CD4-positive, alpha-beta T cell treated with Interleukin-15 for 1 hour (primary cell): ENCODE measurements at regions not wholly inside any gene's neighbourhood (a gene's known extent, or its start where the extent isn't known, plus 50 kb on each side); places are given as distances from the start of the nearest gene placed in this dataset.

ENCODE experiments used
- DNase-seq: peaks from one replicate; pipeline ENCODE4 v3.0.0-alpha.2; 2020

DNA sequence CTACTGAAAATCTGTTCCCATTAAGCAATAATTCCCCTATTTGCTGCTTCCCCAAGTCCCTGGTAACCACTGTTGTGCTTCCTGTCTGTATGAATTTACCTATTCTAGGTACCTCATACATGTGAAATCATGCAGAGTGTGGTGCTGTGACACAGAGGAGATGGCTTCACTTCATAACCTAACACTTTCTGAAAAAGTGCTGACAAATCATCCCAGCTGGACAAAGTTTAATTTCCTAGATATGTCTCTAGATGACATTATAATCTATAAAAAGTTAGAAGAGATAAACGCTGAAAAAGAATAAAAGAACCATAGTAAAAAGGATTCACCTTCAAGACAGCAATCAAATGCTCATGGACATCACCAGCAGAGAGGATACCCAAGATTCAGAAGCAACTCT lies 277.9 kb downstream of the SKIDA1 start:
- DNase-seq: no peak

DNA sequence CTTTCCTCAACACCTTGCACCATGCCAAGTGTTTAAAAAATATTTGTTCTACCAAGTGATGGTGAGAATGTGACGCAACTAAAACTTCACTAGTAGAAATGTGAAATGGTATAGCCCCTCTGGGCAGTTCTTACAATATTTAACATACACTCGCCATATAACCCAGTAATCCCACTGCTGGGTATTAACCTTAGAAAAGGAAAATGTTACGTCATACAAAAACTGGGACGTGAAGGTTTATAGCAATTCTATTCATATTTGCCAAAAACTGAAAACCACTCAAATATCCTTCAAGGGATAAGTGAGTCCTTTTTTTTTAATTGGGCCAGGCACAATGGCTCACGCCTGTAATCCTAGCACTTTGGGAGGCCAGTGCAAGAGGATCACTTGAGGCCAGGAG lies 279.3 kb downstream of the SKIDA1 start:
- DNase-seq: no peak

DNA sequence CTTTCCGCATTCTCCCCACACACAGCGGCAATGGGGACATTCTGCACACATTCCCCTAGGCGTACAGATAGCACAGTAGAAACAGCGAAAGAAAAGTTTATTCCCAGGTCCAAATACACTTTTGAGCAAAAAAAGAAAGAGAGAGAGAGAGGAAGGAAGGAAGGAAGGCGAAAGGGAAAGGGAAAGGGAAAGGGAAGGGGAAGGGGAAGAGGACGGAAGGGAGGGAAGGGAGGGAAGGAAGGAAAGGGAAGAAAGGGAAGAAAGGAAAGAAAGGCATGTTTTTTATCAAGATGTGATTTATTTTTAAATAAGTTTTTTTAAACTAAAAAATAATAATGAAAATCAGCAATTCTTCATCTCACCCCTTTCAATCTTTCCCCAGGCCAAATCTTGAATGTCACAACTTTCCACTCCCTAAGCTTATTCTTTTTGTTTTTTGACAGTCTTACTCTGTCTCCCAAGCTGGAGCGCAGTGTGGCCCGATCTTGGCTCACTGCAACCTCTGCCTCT lies 281.7 kb downstream of the SKIDA1 start:
- DNase-seq: no peak

DNA sequence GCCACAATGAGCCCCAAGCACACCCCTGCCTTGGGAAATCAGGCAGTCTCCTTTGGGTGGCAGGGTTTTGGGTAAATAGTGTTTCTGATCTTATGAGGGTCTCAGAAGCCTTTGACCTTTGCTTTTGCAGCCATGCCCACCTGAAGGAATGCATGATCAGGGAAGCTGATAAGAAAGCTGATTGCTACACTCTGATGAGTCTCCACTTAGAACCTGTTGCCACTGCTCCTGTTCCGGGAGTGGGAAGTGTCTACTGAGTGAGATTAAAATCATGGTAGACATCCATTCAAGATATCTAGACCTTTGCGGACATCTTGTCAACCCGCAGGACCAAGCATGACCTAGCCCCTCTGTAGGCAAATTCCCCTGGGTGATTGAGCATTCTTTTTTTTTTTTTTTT lies 282.6 kb downstream of the SKIDA1 start:
- DNase-seq: no peak

DNA sequence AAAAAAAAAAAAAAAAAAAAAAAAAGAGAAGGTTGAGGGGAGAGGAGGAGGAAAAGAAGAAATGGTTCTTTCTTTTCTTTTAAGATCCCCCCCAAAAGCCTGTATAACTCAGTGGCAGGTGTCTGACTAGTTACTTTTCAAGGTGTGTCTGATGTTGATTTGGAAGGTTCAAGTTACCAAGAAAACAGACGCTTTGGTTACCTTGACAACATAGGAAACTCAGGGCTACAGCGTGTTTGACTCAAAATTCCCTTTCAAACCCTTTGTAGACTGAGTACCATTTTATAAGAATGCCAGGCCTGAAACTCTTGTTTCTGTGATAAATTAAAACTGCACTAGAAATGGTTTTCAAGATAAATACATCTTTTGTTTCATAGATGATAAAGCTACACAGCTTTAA lies 286.8 kb downstream of the SKIDA1 start:
- no peak for DNase-seq

DNA sequence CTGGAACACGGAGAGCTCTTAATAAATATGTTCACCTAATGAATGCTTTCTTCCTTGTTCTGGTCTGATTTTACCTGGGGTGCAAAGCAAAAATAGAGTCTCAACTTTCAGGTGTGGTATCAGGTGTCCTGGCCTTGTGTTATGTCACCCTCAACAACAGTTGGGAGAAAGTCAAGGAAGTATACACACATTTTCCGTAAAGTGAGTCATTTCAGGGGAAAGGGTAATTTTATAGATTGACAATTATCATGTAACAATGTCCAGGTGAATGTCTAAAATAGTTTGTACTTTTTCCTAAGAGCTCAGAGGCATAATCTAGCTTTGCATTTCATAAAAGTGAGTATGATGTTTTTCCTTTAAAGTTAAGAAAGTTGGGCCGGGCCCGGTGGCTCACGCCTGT lies 287.4 kb downstream of the SKIDA1 start:
- DNase-seq: no peak

DNA sequence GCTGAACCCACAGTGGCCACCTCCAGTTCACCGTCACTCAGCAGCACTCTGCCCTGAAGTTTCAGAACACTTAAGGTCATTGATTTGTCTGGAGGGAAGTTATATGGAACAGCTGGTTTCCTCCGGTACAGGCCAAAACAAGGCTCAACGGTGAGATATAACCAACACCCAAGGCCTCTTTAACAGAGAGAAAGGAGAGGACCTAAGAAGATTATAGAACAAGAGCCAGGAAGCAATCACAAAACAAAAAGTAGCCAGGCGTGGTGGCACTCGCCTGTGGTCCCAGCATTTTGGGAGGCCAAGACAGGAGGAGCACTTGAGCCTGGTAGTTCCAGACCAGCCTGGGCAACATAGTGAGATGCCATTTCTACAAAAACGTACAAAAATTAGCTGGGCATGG lies 290.7 kb downstream of the SKIDA1 start:
- DNase-seq: no peak

DNA sequence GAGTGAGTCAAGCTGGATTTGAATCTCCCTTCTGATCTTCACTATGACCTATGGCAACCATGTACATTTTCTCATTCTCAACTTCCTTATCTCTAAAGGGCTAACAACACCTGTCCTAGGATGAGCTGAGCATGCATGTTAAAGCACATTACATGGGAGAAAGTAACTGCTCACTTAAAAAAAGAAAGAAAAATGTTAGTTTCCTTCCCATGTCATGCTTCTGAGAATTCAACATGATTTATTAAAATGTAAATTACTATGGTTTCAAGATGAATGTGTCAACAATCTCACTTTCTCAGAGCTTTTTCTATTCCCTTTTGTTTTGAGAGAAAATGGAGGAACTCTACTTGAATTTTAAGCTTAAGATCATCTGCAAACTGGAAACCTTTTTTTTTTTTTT lies 295.3 kb downstream of the SKIDA1 start:
- DNase-seq: no peak

DNA sequence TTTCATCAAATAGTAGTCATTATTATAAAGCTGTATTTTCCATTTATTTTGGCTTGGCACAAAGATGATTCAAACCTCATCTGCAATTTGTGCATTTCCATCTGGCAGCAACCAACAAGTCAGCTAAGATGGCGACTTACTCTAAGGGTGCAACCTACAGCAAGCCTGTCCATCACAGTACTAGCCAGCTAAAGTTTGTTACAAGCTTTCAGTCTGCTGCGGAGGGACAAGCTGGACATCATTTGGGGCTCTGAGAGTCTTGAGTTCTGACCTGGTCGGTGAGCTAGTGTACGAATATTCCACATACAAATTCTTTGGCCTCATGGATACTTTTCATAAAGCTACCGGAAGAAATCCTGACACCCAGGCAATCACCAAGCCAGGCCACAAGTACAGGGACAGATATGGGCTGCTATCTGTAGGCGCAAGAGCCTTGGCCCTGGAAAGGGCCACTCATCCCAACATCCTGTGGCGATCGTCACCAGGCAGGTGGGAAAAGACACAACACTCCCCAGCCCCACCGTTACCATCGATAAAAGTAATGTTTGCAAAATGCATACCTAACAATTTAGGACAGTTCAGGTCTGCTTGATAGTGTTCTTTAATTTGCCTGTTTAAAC lies 307.6 kb downstream of the SKIDA1 start:
- no peak for DNase-seq

DNA sequence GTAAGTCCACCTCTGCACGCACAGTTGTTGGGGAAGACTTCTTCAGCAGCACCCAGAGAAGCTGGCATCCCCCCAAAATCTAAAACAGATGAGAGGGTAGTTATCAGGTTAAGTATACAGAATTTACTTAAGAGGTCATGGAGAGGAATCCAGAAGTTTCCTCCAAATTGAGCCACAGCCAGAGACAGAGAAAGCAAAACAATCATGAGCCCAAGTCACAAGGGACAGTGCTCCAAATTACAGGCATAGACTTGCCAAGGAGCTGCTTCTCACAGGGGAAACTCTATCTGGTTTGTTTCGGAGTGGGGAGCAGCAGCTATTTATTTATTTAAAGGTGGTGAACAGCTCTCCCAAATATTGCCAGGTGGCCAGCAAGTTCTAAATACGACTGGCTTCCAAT lies 308.4 kb downstream of the SKIDA1 start:
- no peak for DNase-seq

DNA sequence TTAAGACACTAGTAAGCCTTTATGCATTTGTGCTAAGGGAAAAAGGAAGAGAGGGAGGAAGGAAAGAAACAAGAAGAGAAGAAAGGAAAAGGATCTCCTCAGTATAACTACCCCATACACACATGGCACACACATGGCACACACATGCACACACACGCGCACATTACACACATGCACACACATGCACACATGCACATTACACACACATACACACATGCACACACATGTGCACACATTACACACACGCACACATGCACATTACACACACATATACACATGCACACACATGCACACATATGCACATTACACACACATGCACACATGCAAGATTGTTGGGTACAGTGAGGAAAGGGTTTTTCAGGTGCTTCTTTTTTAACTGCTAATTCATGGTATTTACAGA lies 311.2 kb downstream of the SKIDA1 start:
- no peak for DNase-seq

DNA sequence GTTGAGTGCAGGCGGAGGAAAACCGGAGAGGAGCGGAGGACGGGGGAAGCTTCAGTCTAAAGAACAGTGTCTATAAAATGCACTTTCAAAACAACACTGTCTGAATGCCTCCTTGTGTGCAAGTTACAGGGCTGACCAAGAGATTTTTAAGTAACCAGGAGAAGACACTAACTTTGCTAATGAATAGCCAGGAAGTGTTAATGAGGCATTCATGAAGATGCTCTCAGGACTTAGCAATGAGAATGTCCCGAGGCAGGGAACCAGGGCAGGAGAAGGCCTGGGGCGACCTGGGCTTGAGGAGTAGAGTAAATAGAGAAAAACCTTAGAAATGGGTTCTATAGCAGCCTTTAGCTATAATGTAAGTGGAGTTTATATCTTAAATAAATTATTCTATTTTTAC lies 312.1 kb downstream of the SKIDA1 start:
- no peak for DNase-seq

DNA sequence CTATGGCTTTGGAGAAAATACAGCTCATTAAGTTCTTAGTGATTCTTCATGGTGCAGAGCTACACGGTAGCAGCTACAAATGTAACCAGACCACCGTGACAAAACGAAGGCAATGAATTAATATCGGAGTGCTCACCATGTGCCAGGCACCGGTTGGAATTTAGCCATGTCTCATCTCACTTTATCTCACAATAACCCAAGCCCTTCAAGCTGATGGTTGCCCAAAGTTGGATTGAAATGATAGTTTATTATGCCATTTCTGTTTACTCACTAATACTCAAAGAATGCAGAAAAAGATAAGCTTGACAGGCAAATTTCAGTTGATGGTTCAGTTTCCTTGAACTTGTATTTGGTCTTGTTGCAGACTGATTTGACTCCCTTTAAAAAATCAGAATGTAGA lies 312.6 kb downstream of the SKIDA1 start:
- no peak for DNase-seq

DNA sequence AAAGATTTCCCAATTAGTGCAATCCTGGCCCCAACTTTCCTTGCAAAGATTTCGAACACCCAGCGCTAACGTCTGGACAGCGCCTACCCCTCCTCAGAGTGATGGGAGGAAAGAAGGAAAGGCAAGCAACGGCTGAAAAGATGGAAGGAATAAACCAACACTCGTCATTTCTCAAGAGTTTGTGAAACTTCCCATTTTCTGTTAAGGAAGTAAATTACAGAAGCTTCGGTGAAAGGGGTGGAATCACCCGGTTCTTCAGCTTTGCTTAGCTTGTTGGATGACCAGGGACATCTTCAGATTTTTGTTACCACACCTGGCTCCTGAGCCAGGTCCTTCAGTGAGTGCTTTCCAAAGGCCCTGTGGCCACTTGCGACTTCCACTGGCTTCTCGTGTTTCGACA lies 313.1 kb downstream of the SKIDA1 start:
- DNase-seq: no peak

DNA sequence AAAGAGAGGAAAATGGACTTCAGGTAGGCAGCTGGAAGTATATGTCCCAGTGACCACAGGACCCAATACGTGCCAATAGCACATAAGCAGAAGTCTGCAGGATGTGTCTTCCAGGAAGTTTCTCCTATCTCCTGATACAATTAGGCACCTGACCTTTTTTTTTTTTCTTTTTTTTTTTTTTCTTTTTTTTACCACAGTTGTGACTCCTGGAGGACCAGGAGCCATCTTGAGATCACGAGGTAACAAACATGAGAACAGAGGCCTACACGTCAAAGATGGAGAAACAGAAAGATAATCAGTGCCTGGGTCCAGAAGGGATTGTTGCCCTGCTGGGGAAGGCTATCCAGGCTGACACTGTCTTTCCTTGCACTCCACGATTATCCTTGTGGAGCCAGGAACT lies 312.4 kb upstream of the NEBL start:
- no peak for DNase-seq

DNA sequence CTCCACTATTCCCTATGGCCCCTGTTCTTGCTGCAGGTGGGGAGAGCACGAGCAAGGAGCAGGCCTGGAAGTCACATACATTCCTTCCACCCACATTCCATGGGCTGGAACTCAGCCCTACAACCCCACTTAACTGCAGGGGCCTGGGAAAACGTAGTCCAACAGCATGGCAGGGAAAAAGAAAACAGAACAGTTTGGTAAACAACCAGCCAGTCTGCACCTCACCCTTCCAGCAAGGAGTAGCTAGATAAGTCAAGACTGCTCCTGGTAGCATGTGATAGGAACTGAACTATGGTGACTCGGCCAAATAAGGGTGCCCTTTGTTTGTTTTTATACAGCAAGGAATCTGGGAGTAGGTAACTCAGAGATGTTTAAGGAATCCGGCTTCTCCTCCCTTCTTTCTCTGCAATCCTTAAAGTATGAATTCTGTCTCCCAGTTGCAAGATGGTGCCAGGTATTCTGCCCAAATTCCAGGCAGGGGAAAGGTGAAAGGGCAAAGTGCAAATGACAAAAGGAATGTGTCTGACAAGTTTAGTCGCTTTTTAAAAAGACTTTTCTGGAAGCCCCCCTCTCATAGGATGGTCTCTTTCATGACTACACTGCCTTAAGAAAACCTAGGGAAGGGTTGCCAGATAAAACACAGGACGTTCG lies 311.7 kb upstream of the NEBL start:
- no peak for DNase-seq

DNA sequence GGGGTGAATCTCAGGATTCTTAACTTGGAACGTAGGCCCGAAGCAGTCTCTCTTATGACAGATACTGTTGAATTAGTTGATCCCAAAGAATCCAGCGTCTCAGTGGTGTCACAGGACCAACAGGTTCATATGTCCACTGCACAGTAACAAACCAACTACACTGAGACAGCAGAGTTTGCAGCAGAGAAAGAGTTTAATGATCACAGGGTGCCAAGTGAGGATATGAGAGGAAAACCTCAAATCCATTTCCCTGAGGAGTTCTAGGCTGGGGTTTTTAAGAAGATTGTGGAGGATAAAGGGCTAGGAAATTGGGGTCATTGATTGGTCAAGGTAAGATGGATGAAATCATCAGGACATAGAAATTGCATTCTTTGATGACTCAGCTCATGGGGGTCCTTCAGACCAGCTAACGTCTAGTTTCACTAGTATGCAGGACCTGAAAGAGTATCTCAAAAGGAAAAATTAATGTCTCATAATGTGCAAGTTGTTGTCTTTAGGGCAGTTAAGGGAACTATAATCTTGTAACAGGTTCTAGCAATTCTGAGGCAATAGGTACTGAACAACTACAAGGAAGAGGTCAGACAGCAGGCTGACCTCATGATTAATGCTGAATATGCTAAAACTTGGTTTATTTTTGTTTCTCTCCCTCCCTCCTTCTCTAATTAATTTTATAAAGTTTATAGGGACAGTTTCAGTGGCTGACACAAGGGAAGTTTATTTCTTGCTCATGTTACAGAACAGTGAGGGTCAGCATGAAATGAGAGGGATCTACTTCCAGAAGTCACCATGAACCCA lies 310.9 kb upstream of the NEBL start:
- DNase-seq: no peak

DNA sequence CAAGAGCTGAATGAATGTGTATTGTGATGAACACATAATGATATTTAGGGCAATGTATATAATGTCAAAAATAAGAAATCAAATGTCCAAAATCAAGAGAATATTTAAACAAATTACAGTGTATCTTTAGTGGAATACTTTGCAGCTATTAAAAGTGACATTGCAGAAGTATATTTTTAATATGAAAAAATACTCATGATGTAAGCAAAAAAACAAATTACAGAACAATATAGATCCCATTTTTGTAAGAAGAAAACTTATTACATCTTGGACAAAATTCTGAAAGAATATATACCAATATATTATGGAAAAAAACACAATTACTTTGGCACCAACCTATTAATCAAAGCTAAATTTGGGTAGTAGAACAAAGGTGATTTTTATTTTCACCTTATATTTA lies 308.2 kb upstream of the NEBL start:
- no peak for DNase-seq

DNA sequence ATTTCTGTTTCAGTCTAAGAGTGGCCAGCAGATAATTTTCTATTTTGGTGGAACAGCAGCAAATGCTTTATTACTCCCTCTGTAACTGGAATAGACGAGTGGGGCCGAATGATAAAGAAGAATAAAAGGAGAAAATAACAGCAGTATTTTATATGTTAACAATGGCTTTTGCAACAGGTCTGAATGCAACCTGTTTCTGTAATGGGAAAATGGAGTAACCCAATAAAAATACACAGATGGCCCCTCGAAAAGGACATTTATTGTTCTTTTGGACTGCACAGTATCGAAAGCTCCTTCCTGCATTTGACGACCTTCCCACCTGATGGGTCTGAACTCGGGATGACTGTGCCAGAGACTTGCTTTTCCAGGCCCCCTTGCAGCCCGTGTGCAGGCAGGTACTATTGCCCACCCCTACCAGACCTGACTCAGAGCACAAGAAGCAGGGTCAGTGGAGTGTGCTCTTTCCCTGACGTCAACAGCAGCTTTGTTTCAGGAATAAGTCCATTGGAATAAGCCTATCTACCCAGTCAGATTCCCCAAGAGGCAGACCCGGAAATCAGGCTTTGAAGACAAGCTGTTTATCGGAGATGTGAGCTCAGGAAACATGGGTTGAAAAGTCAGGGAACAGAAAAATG lies 306.5 kb upstream of the NEBL start:
- no peak for DNase-seq

DNA sequence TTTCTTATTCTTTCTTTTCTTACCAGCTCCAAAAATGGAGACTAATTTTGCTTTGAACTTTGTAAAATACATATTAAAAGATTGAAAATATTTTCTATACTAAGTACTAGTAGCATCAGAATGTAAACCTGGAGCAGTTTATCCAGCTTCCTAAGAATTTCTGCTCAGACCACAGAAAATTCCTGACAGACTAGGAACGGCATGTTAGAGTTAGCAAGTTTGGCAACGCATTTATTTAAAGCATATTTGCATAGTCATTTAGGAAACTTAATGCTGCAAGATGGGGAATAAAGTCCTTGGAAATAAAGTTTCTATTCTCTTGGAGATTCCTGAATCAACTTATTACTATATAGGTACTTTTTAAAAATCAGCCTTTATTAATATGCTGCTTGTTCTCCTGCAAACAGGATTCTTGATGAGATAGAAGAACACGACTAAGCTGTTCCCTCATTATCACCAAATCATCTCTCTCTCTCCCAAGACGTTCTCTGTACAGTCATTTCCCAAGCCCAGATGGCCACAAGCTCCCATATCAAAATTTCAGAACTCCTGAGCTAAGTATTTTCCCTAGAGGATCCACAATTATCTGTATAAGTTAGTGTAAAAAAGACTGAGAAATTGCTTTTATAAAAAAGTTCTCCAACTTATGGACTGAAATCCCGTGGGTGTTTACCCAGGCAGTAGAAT lies 305.8 kb upstream of the NEBL start:
- DNase-seq: no peak

DNA sequence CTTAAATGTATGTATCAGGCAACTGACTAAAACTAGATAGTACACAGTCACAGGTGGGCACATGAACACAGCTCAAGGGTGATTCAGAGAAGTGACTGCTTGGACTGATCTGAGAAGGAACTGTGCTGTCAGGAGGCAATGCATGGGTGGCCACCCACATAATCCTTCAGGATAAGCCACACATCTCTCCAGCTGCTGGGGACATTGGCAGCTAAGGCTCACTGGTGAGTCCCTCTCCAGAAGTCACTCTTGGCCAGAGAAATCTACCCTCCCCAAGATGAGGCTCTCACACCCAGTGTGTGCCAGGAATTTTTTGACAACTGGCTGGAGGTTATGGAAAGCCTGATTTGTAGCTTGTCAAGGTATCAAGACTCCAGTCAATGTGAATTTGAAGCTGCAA lies 302.4 kb upstream of the NEBL start:
- no peak for DNase-seq

DNA sequence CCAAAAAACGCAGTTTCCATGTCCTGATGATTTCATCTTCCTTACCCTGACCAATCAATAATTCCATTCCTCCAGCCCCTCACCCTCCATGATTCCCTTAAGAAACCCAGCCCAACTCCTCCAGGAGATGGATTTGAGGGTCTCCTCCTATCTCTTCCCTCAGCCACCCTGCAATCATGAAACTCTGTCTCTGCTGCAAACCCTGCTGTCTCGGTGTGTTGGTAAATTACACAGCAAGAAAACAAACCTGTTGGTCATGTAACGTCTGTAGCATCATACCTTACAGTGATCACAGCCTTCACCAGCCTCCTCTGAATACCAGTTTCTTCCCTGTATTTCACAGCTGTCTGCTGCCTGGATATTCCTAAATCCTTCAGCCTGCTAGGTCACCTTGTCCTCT lies 300.7 kb upstream of the NEBL start:
- DNase-seq: no peak

DNA sequence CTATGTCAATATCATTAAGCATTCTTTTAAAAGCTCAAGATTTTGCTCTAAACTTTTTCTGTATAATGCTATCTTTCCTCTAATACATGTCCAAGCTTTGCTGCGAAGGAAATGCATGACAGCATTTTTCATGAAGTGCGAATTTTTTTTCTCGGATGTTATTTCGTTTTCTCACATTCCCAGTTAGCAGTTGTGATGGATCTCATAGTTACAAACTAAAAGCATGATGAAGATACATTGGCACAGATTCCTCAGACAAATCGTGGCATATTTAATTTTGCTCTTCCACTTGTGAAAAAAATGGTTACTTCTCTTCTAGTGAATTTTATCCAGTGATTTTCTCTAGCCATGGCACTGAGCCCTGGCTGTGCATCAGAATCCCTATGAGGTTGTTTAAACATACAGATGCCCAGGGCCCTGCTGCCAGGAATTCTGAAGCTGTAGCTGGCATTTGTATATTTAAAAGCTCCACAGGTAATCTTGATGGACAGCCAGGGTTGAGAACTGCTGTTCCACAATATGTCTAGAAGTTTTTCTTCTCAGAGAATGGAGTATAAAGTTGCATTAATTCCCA lies 299.8 kb upstream of the NEBL start:
- DNase-seq: no peak
